Peyer's patch (tissue), 4 donors: ENCODE measurements at regions not wholly inside any gene's neighbourhood (a gene's known extent, or its start where the extent isn't known, plus 50 kb on each side); places are given as distances from the start of the nearest gene placed in this dataset.

ENCODE experiments used
- DNase-seq, 3 donors: peaks; one replicate each; pipeline ENCODE4 v3.0.0-alpha.2; 2017 to 2019
- H3K27ac ChIP-seq, 4 donors: fragments of 200-600 bp; sonication (generic); one replicate each; pipeline ENCODE4 v1.5.1; 2016 to 2019
- H3K27me3 ChIP-seq, 2 donors: fragments of 200-600 bp; sonication (generic); one replicate each; pipeline ENCODE4 v1.5.1; 2019
- H3K36me3 ChIP-seq, 3 donors: fragments of 200-600 bp; sonication (generic); one replicate each; pipeline ENCODE4 v1.5.1; 2016 to 2019
- H3K4me1 ChIP-seq, 4 donors: fragments of 200-600 bp; sonication (generic); one replicate each; pipeline ENCODE4 v1.5.1; 2016 to 2019
- H3K4me3 ChIP-seq, 4 donors: fragments of 200-600 bp; sonication (generic); 1 replicate in 3 of 4; 2 replicates in 1 of 4; pipeline ENCODE4 v1.5.1; 2016 to 2019; ENCODE audit warnings: mild to moderate bottlenecking in 1 of 4
- H3K9me3 ChIP-seq, 4 donors: fragments of 200-600 bp; sonication (generic); one replicate each; pipeline ENCODE4 v1.5.1; 2016 to 2019; ENCODE audit warnings: mild to moderate bottlenecking in 1 of 4
- CTCF ChIP-seq, 6 experiments: fragments of 450-650 bp in 4 of 6; fragments of 200-600 bp in 2 of 6; sonication (generic) in 1 of 6; IDR thresholded peaks; one replicate each; pipeline ENCODE4 v1.5.1; 2017 to 2019; ENCODE audit warnings: antibody characterized with exemption in 6 of 6, mild to moderate bottlenecking in 3 of 6, moderate library complexity in 1 of 6
- POLR2A ChIP-seq, 2 donors: fragments of 450-650 bp; IDR thresholded peaks; one replicate each; pipeline ENCODE4 v1.5.1; 2017; ENCODE audit warnings: antibody characterized with exemption in 2 of 2, mild to moderate bottlenecking in 2 of 2, moderate library complexity in 2 of 2

GRCh38 chr16:86919078-86919477 lies 340.7 kb downstream of the FOXL1 start:
- no peaks in the 10 kb centered on the region for H3K27me3 ChIP-seq

GRCh38 chr16:86919578-86920305 lies 341.4 kb downstream of the FOXL1 start:
- no peaks in the 10 kb centered on the region for H3K36me3 ChIP-seq
- DNase-seq: peak in 2 of 3 donors; percentile 54 to 75
- TF ChIP-seq CTCF (IDR thresholded peaks at IDR 0.05): no peak
- no peak for TF ChIP-seq POLR2A (IDR thresholded peaks at IDR 0.05)

More at GRCh38 chr16:86919078-86919477, 340.7 kb downstream of the FOXL1 start:
- Histone ChIP-seq H3K9me3 (no peaks in the 10 kb centered on the region), H3K27ac (peak overlapping the region in 2 of 4 donors; percentile 3 to 36), H3K36me3 (no peaks in the 10 kb centered on the region), H3K4me1 (peaks cover 0 to 6% (median 0%) of the 10 kb centered on the region in 4 donors), H3K4me3 (no peak overlapping the region)
- TF ChIP-seq CTCF (IDR thresholded peaks at IDR 0.05) (no peak), POLR2A (IDR thresholded peaks at IDR 0.05) (no peak)
- DNase-seq: peak in 1 of 3 donors; percentile 62

GRCh38 chr16:86921289-86921688 lies 342.9 kb downstream of the FOXL1 start:
- Histone ChIP-seq H3K36me3 (no peaks in the 10 kb centered on the region), H3K4me3 (no peak overlapping the region), H3K27ac (no peak overlapping the region), H3K9me3 (no peaks in the 10 kb centered on the region), H3K27me3 (no peaks in the 10 kb centered on the region), H3K4me1 (peaks cover 0 to 24% (median 2%) of the 10 kb centered on the region in 4 donors)
- DNase-seq: peak in 1 of 3 donors; percentile 7
- TF ChIP-seq CTCF (IDR thresholded peaks at IDR 0.05): no peak
- no peak for TF ChIP-seq POLR2A (IDR thresholded peaks at IDR 0.05)

More at GRCh38 chr16:86919578-86920305, 341.4 kb downstream of the FOXL1 start:
- Histone ChIP-seq H3K27ac (peak overlapping the region in 2 of 4 donors; percentile 3 to 36), H3K4me3 (no peak overlapping the region), H3K9me3 (no peaks in the 10 kb centered on the region), H3K27me3 (no peaks in the 10 kb centered on the region), H3K4me1 (peaks cover 0 to 13% (median under 1%) of the 10 kb centered on the region in 4 donors)

- H3K4me3 ChIP-seq: no peak overlapping the region
- no peak for TF ChIP-seq POLR2A (IDR thresholded peaks at IDR 0.05)
- TF ChIP-seq CTCF (IDR thresholded peaks at IDR 0.05): no peak
- peaks cover 0 to 24% (median 2%) of the 10 kb centered on the region in 4 donors for H3K4me1 ChIP-seq
- no peaks in the 10 kb centered on the region for H3K27me3 ChIP-seq
- H3K9me3 ChIP-seq: no peaks in the 10 kb centered on the region
- H3K36me3 ChIP-seq: no peaks in the 10 kb centered on the region
- H3K27ac ChIP-seq: no peak overlapping the region
- peak in 1 of 3 donors; percentile 20 for DNase-seq
Measured at GRCh38 chr16:86922311-86922710, 344.0 kb downstream of the FOXL1 start.

GRCh38 chr16:86923656-86924055 lies 345.3 kb downstream of the FOXL1 start:
- Histone ChIP-seq H3K9me3 (no peaks in the 10 kb centered on the region), H3K27me3 (no peaks in the 10 kb centered on the region), H3K36me3 (no peaks in the 10 kb centered on the region), H3K27ac (no peak overlapping the region), H3K4me3 (no peak overlapping the region), H3K4me1 (peaks cover 0 to 24% (median 2%) of the 10 kb centered on the region in 4 donors)
- DNase-seq: no peak
- no peak for TF ChIP-seq POLR2A (IDR thresholded peaks at IDR 0.05)
- no peak for TF ChIP-seq CTCF (IDR thresholded peaks at IDR 0.05)
